ENCODE measurements at regions not wholly inside any gene's neighbourhood (a gene's known extent, or its start where the extent isn't known, plus 50 kb on each side); places are given as distances from the start of the nearest gene placed in this dataset.

DNA sequence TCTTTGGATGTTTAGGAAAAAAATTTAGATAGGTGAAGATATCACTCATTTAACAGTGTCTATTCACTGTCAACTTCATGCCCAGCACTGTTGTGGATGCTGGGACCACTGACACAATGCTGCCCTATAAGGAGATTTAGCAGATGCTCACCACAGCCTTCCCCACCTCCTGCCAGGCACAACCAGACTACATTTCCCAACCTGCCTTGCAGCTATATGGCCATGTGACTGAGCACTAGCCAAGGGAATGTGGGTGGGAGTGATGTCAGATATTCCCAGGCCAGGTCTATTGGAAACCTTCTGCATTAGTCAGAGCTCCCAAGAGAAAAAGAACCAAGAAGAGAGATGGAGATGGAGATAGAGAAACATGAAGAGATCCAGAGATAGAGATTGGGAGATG is 302.6 kb upstream of the TAS2R1 start:
- H2BK15ac ChIP-seq (ENCODE audit: low read depth, low read length), result no peak overlapping the region
- peaks cover 5% of the 10 kb centered on the region for H3K4me1 ChIP-seq (ENCODE audit: control insufficient read depth, insufficient read depth, low read length)
- H3K56ac ChIP-seq (ENCODE audit: extremely low read depth, insufficient read depth, low read length), result no peak overlapping the region
- no peak overlapping the region for H4K91ac ChIP-seq (ENCODE audit: insufficient read depth, low read depth, low read length)
- intact Hi-C loops (cut with micrococcal nuclease), result no loop called here
- H3K27me3 ChIP-seq (ENCODE audit: control insufficient read depth, insufficient read depth, low read length), result 0 out of 2 replicates have a peak, but pooled peaks cover 2% of the 10 kb centered on the region
- DNase-seq (peak; percentile 81), ATAC-seq (ENCODE audit: low read depth) (peak; percentile 61; the same call in 1 of the 2 replicates)
- no peak overlapping the region for H3K4ac ChIP-seq (ENCODE audit: low read depth, low read length)
- H2AFZ ChIP-seq (replicated peaks; ENCODE audit: low read length, poor library complexity), result no peak overlapping the region
- no peak overlapping the region for H3K4me3 ChIP-seq (ENCODE audit: insufficient read depth, low read depth, low read length)
- H3K9ac ChIP-seq (ENCODE audit: low read depth, low read length), result no peak overlapping the region
- H2AK9ac ChIP-seq (replicated peaks; ENCODE audit: low read depth, low read length, poor library complexity), result no peak overlapping the region
- in situ Hi-C loops (cut with MboI; ENCODE audit: low sequenced_read_pairs), result no loop called here
- H4K5ac ChIP-seq (ENCODE audit: low read depth, low read length), result no peak overlapping the region
- H4K20me1 ChIP-seq (ENCODE audit: insufficient read depth, low read length), result no peaks in the 10 kb centered on the region
- no peak overlapping the region for H3K4me2 ChIP-seq (ENCODE audit: low read depth, low read length)
- no peak overlapping the region for H3K14ac ChIP-seq (replicated peaks; ENCODE audit: low read depth, low read length)
- no peaks in the 10 kb centered on the region for H3K9me3 ChIP-seq (ENCODE audit: control insufficient read depth, insufficient read depth, low read length)
- H3K23ac ChIP-seq (ENCODE audit: low read depth, low read length), result no peak overlapping the region
- no peak overlapping the region for H4K8ac ChIP-seq (ENCODE audit: low read depth in 2 of 2, low read length in 2 of 2)
- H2AK5ac ChIP-seq (ENCODE audit: low read depth, low read length), result no peak overlapping the region
- POLR2A ChIA-PET (ENCODE audit: unreplicated experiment), result no interaction called here
- H2BK120ac ChIP-seq (ENCODE audit: low read depth, low read length), result no peak overlapping the region
- H2BK5ac ChIP-seq (ENCODE audit: low read depth, low read length, poor library complexity, severe bottlenecking), result no peak overlapping the region
- H3K9me1 ChIP-seq (ENCODE audit: insufficient read depth, low read length), result peaks cover 9% of the 10 kb centered on the region
- no TSS peak for BruUV-seq (replicated peaks)
- no peak overlapping the region for H3K27ac ChIP-seq (ENCODE audit: insufficient read depth, low read length)
- no peak for TF ChIP-seq CHD1 (IDR thresholded peaks at IDR 0.05; ENCODE audit: low read depth, low read length)
- TF ChIP-seq, protein P1, sequence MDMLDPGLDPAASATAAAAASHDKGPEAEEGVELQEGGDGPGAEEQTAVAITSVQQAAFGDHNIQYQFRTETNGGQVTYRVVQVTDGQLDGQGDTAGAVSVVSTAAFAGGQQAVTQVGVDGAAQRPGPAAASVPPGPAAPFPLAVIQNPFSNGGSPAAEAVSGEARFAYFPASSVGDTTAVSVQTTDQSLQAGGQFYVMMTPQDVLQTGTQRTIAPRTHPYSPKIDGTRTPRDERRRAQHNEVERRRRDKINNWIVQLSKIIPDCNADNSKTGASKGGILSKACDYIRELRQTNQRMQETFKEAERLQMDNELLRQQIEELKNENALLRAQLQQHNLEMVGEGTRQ (IDR thresholded peaks at IDR 0.05; ENCODE audit: low read depth, low read length), result peak; percentile 90
- no peak overlapping the region for H3K18ac ChIP-seq (ENCODE audit: low read depth, low read length)
- H3K36me3 ChIP-seq (ENCODE audit: control insufficient read depth, insufficient read depth, low read length), result no peaks in the 10 kb centered on the region
- no peak overlapping the region for H2BK20ac ChIP-seq (ENCODE audit: low read depth, low read length)
- CTCF ChIA-PET, result interaction anchor here (0.6 kb wide), 1 partner anchor 30 kb away, joined by 3 read pairs; no protein-coding TSS in a partner anchor
- H3K79me1 ChIP-seq (ENCODE audit: low read depth in 1 of 2, low read length in 2 of 2), result no peaks in the 10 kb centered on the region
- dilution Hi-C loops (cut with HindIII; ENCODE audit: low sequenced_read_pairs, unreplicated experiment), result no loop called here

Data from IMR-90 (cell line).